ENCODE measurements at regions not wholly inside any gene's neighbourhood (a gene's known extent, or its start where the extent isn't known, plus 50 kb on each side); places are given as distances from the start of the nearest gene placed in this dataset.

DNA sequence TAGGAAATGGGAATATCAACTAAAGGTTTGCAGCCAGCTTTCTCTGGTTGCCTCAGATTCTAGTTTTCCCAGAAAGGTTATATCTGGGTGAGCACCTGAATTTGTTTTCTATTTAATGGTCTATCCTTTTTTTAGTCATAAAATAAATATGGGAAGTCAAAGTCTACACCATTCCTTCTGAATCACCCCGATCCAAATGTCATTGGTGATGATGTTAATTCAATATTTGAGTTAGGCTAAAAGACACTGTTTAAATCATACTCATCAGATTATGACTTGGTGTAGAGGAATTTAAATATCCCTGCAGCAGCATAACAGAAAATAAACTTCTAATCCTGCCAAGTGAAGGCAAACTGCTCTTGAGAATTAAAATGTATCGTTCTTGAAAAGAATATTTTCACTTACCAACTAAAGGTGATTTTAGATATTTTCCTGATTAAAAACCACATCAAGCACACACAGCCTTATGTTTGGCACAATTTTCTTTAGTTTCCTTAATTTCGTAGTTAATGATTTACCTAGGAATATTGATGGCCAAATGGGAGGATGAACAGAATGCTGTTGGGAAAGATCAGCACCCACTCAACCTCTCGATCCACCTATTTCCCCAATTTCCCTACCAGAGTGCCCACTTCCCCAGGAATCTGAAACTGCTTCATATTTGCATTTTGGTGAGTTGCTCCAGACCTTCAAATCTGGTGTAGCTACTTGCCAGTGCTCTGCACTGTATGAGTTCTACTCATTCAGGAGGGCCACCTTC, 103.1 kb upstream of the TSLP start:
- Mint-ChIP-seq H3K4me1 (peaks cover 6% of the 10 kb centered on the region), H3K4me3 (no peak overlapping the region), H3K9me3 (no peaks in the 10 kb centered on the region), H3K27ac (no peak overlapping the region), H3K36me3 (no peaks in the 10 kb centered on the region), H3K27me3 (ENCODE audit: low read depth) (no peaks in the 10 kb centered on the region)
- CTCF ChIA-PET, result no interaction called here
- TF ChIP-seq EMX1 (CRISPR knock-in tag; IDR thresholded peaks at IDR 0.05), result no peak
- no peak for TF ChIP-seq NFYB (CRISPR knock-in tag; conservative IDR thresholded peaks at IDR 0.05; ENCODE audit: low read depth)
- TF ChIP-seq, protein P1, sequence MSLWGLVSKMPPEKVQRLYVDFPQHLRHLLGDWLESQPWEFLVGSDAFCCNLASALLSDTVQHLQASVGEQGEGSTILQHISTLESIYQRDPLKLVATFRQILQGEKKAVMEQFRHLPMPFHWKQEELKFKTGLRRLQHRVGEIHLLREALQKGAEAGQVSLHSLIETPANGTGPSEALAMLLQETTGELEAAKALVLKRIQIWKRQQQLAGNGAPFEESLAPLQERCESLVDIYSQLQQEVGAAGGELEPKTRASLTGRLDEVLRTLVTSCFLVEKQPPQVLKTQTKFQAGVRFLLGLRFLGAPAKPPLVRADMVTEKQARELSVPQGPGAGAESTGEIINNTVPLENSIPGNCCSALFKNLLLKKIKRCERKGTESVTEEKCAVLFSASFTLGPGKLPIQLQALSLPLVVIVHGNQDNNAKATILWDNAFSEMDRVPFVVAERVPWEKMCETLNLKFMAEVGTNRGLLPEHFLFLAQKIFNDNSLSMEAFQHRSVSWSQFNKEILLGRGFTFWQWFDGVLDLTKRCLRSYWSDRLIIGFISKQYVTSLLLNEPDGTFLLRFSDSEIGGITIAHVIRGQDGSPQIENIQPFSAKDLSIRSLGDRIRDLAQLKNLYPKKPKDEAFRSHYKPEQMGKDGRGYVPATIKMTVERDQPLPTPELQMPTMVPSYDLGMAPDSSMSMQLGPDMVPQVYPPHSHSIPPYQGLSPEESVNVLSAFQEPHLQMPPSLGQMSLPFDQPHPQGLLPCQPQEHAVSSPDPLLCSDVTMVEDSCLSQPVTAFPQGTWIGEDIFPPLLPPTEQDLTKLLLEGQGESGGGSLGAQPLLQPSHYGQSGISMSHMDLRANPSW (CRISPR knock-in tag; conservative IDR thresholded peaks at IDR 0.05; ENCODE audit: low read depth), result no peak
- TF ChIP-seq SOX15 (CRISPR knock-in tag; IDR thresholded peaks at IDR 0.05), result no peak
- no peak for TF ChIP-seq ESRRA (CRISPR knock-in tag; IDR thresholded peaks at IDR 0.05; ENCODE audit: borderline replicate concordance)
- no peak for TF ChIP-seq KAT7 (CRISPR knock-in tag; IDR thresholded peaks at IDR 0.05; ENCODE audit: borderline replicate concordance)
- no peak for TF ChIP-seq SMAD3 (CRISPR knock-in tag; IDR thresholded peaks at IDR 0.05; ENCODE audit: borderline replicate concordance)
- no peak for TF ChIP-seq ZBTB43 (CRISPR knock-in tag; IDR thresholded peaks at IDR 0.05)
- no peak for TF ChIP-seq CREB1 (CRISPR knock-in tag; IDR thresholded peaks at IDR 0.05)
- no peak for TF ChIP-seq ZNF671 (CRISPR knock-in tag; IDR thresholded peaks at IDR 0.05)
- TF ChIP-seq, protein P2, sequence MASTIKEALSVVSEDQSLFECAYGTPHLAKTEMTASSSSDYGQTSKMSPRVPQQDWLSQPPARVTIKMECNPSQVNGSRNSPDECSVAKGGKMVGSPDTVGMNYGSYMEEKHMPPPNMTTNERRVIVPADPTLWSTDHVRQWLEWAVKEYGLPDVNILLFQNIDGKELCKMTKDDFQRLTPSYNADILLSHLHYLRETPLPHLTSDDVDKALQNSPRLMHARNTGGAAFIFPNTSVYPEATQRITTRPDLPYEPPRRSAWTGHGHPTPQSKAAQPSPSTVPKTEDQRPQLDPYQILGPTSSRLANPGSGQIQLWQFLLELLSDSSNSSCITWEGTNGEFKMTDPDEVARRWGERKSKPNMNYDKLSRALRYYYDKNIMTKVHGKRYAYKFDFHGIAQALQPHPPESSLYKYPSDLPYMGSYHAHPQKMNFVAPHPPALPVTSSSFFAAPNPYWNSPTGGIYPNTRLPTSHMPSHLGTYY (CRISPR knock-in tag; IDR thresholded peaks at IDR 0.05), result no peak
- TF ChIP-seq CBFB (CRISPR knock-in tag; IDR thresholded peaks at IDR 0.05; ENCODE audit: low read depth), result no peak
- TF ChIP-seq E2F5 (CRISPR knock-in tag; IDR thresholded peaks at IDR 0.05), result no peak
- TF ChIP-seq, protein P3, sequence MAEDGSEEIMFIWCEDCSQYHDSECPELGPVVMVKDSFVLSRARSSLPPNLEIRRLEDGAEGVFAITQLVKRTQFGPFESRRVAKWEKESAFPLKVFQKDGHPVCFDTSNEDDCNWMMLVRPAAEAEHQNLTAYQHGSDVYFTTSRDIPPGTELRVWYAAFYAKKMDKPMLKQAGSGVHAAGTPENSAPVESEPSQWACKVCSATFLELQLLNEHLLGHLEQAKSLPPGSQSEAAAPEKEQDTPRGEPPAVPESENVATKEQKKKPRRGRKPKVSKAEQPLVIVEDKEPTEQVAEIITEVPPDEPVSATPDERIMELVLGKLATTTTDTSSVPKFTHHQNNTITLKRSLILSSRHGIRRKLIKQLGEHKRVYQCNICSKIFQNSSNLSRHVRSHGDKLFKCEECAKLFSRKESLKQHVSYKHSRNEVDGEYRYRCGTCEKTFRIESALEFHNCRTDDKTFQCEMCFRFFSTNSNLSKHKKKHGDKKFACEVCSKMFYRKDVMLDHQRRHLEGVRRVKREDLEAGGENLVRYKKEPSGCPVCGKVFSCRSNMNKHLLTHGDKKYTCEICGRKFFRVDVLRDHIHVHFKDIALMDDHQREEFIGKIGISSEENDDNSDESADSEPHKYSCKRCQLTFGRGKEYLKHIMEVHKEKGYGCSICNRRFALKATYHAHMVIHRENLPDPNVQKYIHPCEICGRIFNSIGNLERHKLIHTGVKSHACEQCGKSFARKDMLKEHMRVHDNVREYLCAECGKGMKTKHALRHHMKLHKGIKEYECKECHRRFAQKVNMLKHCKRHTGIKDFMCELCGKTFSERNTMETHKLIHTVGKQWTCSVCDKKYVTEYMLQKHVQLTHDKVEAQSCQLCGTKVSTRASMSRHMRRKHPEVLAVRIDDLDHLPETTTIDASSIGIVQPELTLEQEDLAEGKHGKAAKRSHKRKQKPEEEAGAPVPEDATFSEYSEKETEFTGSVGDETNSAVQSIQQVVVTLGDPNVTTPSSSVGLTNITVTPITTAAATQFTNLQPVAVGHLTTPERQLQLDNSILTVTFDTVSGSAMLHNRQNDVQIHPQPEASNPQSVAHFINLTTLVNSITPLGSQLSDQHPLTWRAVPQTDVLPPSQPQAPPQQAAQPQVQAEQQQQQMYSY (CRISPR knock-in tag; IDR thresholded peaks at IDR 0.05), result no peak
- no peak for TF ChIP-seq JUN (CRISPR knock-in tag; IDR thresholded peaks at IDR 0.05)
- no peak for TF ChIP-seq ATF1 (CRISPR knock-in tag; IDR thresholded peaks at IDR 0.05)
- no peak for DNase-seq (ENCODE audit: low spot score)
- ATAC-seq, result no peak
- POLR2A ChIA-PET, result no interaction called here

DNA sequence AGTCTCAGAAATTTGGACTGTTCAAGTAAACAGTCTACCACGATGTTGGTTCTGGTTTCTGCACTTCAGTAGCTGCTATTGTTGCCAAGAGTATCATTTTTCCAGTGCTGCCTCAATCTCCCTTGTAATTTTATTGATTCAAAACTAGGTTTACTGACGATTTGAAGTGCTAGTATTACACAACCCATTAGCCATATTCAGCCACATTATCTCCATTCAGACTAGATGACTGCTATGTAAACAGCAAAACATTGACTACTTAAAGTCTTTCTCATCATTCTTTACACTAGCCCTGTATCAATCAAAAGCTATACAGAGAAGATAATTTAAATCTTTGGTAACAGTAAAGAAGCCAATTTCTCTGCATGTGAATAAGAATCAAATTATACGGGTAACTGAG, 102.0 kb upstream of the TSLP start:
- no peak for ATAC-seq
- Mint-ChIP-seq H3K9me3 (no peaks in the 10 kb centered on the region), H3K27me3 (ENCODE audit: low read depth) (no peaks in the 10 kb centered on the region), H3K36me3 (no peaks in the 10 kb centered on the region), H3K4me3 (no peak overlapping the region), H3K27ac (no peak overlapping the region), H3K4me1 (peaks cover 9% of the 10 kb centered on the region)
- DNase-seq (ENCODE audit: low spot score), result no peak
- TF ChIP-seq ELF4 (CRISPR knock-in tag; IDR thresholded peaks at IDR 0.05; ENCODE audit: low read depth) (no peak), FOXJ3 (CRISPR knock-in tag; IDR thresholded peaks at IDR 0.05; ENCODE audit: borderline replicate concordance) (no peak), ZNF423 (CRISPR knock-in tag; IDR thresholded peaks at IDR 0.05) (no peak), MXD4 (CRISPR knock-in tag; IDR thresholded peaks at IDR 0.05; ENCODE audit: borderline replicate concordance) (no peak)
- ChIA-PET POLR2A (no interaction called here), CTCF (no interaction called here)
